H9 (cell line): ENCODE measurements at regions not wholly inside any gene's neighbourhood (a gene's known extent, or its start where the extent isn't known, plus 50 kb on each side); places are given as distances from the start of the nearest gene placed in this dataset.

Experiments
- DNase-seq: peaks from one replicate; pipeline ENCODE4 v3.0.0-alpha.2; 2017
- H2AFZ ChIP-seq: one replicate; pipeline ENCODE4 v1.6.1; 2013; ENCODE audit warnings: mild to moderate bottlenecking, low read length, control low read depth, moderate library complexity
- H2AK5ac ChIP-seq: 2 replicates; pipeline ENCODE4 v1.6.1; 2013; ENCODE audit warnings: low read length, control low read depth, mixed read lengths; ENCODE audit not compliant: insufficient read length
- H2BK120ac ChIP-seq: one replicate; pipeline ENCODE4 v1.6.1; 2013; ENCODE audit warnings: low read depth, mild to moderate bottlenecking, low read length, control low read depth, inconsistent platforms; ENCODE audit not compliant: poor library complexity, severe bottlenecking
- H2BK12ac ChIP-seq: 2 replicates; pipeline ENCODE4 v1.6.1; 2013; ENCODE audit warnings: low read length, control low read depth, mixed read lengths, low read depth; ENCODE audit not compliant: insufficient read length
- H2BK15ac ChIP-seq: 2 replicates; pipeline ENCODE4 v1.6.1; 2013; ENCODE audit warnings: low read depth, low read length, control low read depth
- H2BK20ac ChIP-seq: one replicate; pipeline ENCODE4 v1.6.1; 2013; ENCODE audit warnings: low read depth, mild to moderate bottlenecking, low read length, control low read depth, inconsistent platforms; ENCODE audit not compliant: poor library complexity, severe bottlenecking
- H2BK5ac ChIP-seq: 2 replicates; pipeline ENCODE4 v1.6.1; 2013; ENCODE audit warnings: low read length, control low read depth, mixed read lengths; ENCODE audit not compliant: insufficient read length
- H3K14ac ChIP-seq: 2 replicates; pipeline ENCODE4 v1.6.1; 2013; ENCODE audit warnings: low read length, control low read depth; ENCODE audit not compliant: insufficient read depth
- H3K18ac ChIP-seq: 2 replicates; pipeline ENCODE4 v1.6.1; 2013; ENCODE audit warnings: low read depth, mild to moderate bottlenecking, mixed read lengths, low read length, control low read depth; ENCODE audit not compliant: insufficient read length
- H3K23ac ChIP-seq: 2 replicates; pipeline ENCODE4 v1.6.1; 2013; ENCODE audit warnings: low read length, control low read depth, mixed read lengths, low read depth; ENCODE audit not compliant: insufficient read length
- H3K23me2 ChIP-seq: 2 replicates; pipeline ENCODE4 v1.6.1; 2013; ENCODE audit warnings: low read depth, mild to moderate bottlenecking, mixed read lengths, low read length, control low read depth; ENCODE audit not compliant: insufficient read length, poor library complexity, severe bottlenecking
- H3K27ac ChIP-seq: 2 replicates; pipeline ENCODE4 v1.5.1; 2013; ENCODE audit warnings: low read length, control low read depth, mixed read lengths, low read depth; ENCODE audit not compliant: insufficient read length
- H3K27me3 ChIP-seq: 2 replicates; pipeline ENCODE4 v1.6.1; 2013; ENCODE audit warnings: low read length, control low read depth, inconsistent platforms; ENCODE audit not compliant: insufficient read depth
- H3K4ac ChIP-seq: 2 replicates; pipeline ENCODE4 v1.6.1; 2013; ENCODE audit warnings: low read depth, mild to moderate bottlenecking, control low read depth, inconsistent platforms, low read length, moderate library complexity
- H3K4me1 ChIP-seq: 2 replicates; pipeline ENCODE4 v1.6.1; 2013; ENCODE audit warnings: low read length, control low read depth, inconsistent platforms; ENCODE audit not compliant: insufficient read depth
- H3K4me2 ChIP-seq: 2 replicates; pipeline ENCODE4 v1.6.1; 2013; ENCODE audit warnings: low read length, control low read depth, mixed read lengths; ENCODE audit not compliant: insufficient read length, insufficient read depth
- H3K56ac ChIP-seq: 2 replicates; pipeline ENCODE4 v1.6.1; 2013; ENCODE audit warnings: low read depth, mild to moderate bottlenecking, mixed read lengths, low read length, control low read depth; ENCODE audit not compliant: insufficient read length
- H3K79me1 ChIP-seq: 2 replicates; pipeline ENCODE4 v1.6.1; 2013; ENCODE audit warnings: low read depth, mild to moderate bottlenecking, moderate library complexity, low read length, control low read depth, inconsistent platforms; ENCODE audit not compliant: insufficient read depth, poor library complexity, severe bottlenecking
- H3K79me2 ChIP-seq: 2 replicates; pipeline ENCODE4 v1.6.1; 2013; ENCODE audit warnings: low read length, control low read depth, inconsistent platforms; ENCODE audit not compliant: insufficient read depth
- H3K9ac ChIP-seq: 2 replicates; pipeline ENCODE4 v1.6.1; 2013; ENCODE audit warnings: low read length, control low read depth, mixed read lengths; ENCODE audit not compliant: insufficient read length; ENCODE audit errors: extremely low read depth
- H3K9me3 ChIP-seq: one replicate; pipeline ENCODE4 v1.6.1; 2013; ENCODE audit warnings: low read depth, low read length, inconsistent platforms; ENCODE audit not compliant: control insufficient read depth
- H3T11ph ChIP-seq: one replicate; pipeline ENCODE4 v1.6.1; 2013; ENCODE audit warnings: mild to moderate bottlenecking, low read length, control low read depth, inconsistent platforms
- H4K20me1 ChIP-seq: one replicate; pipeline ENCODE4 v1.6.1; 2013; ENCODE audit not compliant: control insufficient read depth, insufficient read length, insufficient read depth
- H4K5ac ChIP-seq: 2 replicates; pipeline ENCODE4 v1.6.1; 2013; ENCODE audit warnings: low read depth, mild to moderate bottlenecking, mixed read lengths, low read length, control low read depth; ENCODE audit not compliant: insufficient read length
- H4K8ac ChIP-seq: replicated peaks from 2 replicates; pipeline ENCODE4 v1.6.1; 2013; ENCODE audit warnings: low read length, control low read depth, mixed read lengths, low read depth; ENCODE audit not compliant: insufficient read length
- H4K91ac ChIP-seq: 2 replicates; pipeline ENCODE4 v1.6.1; 2013; ENCODE audit warnings: low read depth, mild to moderate bottlenecking, moderate library complexity, mixed read lengths, low read length, control low read depth; ENCODE audit not compliant: insufficient read length
- H3K27ac Mint-ChIP-seq, 3 experiments: 2 replicates in 2 of 3; 3 replicates in 1 of 3; pipeline ENCODE4 v1.8.0; 2020 to 2021; ENCODE audit warnings: mixed read lengths in 3 of 3, mild to moderate bottlenecking in 1 of 3, moderate library complexity in 1 of 3
- H3K27me3 Mint-ChIP-seq: 2 replicates; pipeline ENCODE4 v1.8.0; 2021; ENCODE audit warnings: low read depth, mild to moderate bottlenecking, moderate library complexity, mixed read lengths
- H3K36me3 Mint-ChIP-seq, 3 experiments: 2 replicates in 2 of 3; 3 replicates in 1 of 3; pipeline ENCODE4 v1.8.0; 2020 to 2021; ENCODE audit warnings: low read depth in 3 of 3, mixed read lengths in 3 of 3; ENCODE audit not compliant: insufficient read depth in 1 of 3
- H3K4me1 Mint-ChIP-seq, 2 experiments: 2 replicates each; pipeline ENCODE4 v1.8.0; 2020; ENCODE audit warnings: mixed read lengths in 2 of 2
- H3K4me3 Mint-ChIP-seq, 2 experiments: 2 replicates in 1 of 2; 3 replicates in 1 of 2; pipeline ENCODE4 v1.8.0; 2020 to 2021; ENCODE audit warnings: mild to moderate bottlenecking in 2 of 2, mixed read lengths in 2 of 2, moderate library complexity in 1 of 2
- H3K9me3 Mint-ChIP-seq, 2 experiments: 2 replicates in 1 of 2; 3 replicates in 1 of 2; pipeline ENCODE4 v1.8.0; 2020; ENCODE audit warnings: mild to moderate bottlenecking in 2 of 2, mixed read lengths in 2 of 2, moderate library complexity in 1 of 2
- CTCF ChIP-seq: fragments of 200-600 bp; sonication (generic); conservative IDR thresholded peaks from 3 replicates; pipeline ENCODE4 v1.8.0; 2021; ENCODE audit warnings: antibody characterized with exemption, mild to moderate bottlenecking
- WGBS: extraction: QIAGEN DNeasy Blood & Tissue Kit; methylation state at CpG from one replicate; pipeline ENCODE4 v1.1.7; 2013; ENCODE audit warnings: missing lambda C conversion rate, low lambda C conversion rate, mixed read lengths; ENCODE audit not compliant: insufficient read length; ENCODE audit errors: extremely low coverage; 5-methylcytosine and 5-hydroxymethylcytosine counted together

GRCh38 chr17:22570144-22570845, 878.0 kb downstream of the KCNJ18 start:
- Histone ChIP-seq H4K8ac (no peak overlapping the region), H3T11ph (no peak overlapping the region), H3K4ac (no peak overlapping the region), H3K27me3 (no peaks in the 10 kb centered on the region), H3K23me2 (no peaks in the 10 kb centered on the region), H3K14ac (no peak overlapping the region), H4K20me1 (no peaks in the 10 kb centered on the region), H3K56ac (no peak overlapping the region), H2BK120ac (no peak overlapping the region), H3K9me3 (peaks cover 61% of the 10 kb centered on the region), H2AK5ac (no peak overlapping the region), H3K27ac (no peak overlapping the region), H4K5ac (no peak overlapping the region), H3K18ac (no peak overlapping the region), H2BK5ac (no peak overlapping the region), H2BK15ac (no peak overlapping the region), H3K23ac (no peak overlapping the region), H4K91ac (no peak overlapping the region), H3K4me2 (no peak overlapping the region), H3K79me1 (no peaks in the 10 kb centered on the region), H2AFZ (no peak overlapping the region), H3K4me1 (no peaks in the 10 kb centered on the region), H2BK12ac (no peak overlapping the region), H2BK20ac (no peak overlapping the region), H3K9ac (no peak overlapping the region), H3K79me2 (no peaks in the 10 kb centered on the region)
- Mint-ChIP-seq H3K4me1 (no peaks in the 10 kb centered on the region), H3K36me3 (peaks cover 22 to 33% (median 24%) of the 10 kb centered on the region in 3 experiments; a peak in 6 of 7 replicates), H3K27ac (no peak overlapping the region), H3K4me3 (no peak overlapping the region), H3K27me3 (peaks cover 1% of the 10 kb centered on the region), H3K9me3 (peaks cover 81 to 92% of the 10 kb centered on the region in 2 experiments)
- no CpG with 5 or more reads among the region's 17 CpGs for WGBS
- no peak for TF ChIP-seq CTCF
- DNase-seq = no peak
